ENCODE measurements at regions not wholly inside any gene's neighbourhood (a gene's known extent, or its start where the extent isn't known, plus 50 kb on each side); places are given as distances from the start of the nearest gene placed in this dataset.

GRCh38 chr12:93098077-93098476, 169.0 kb upstream of the EEA1 start:
- no peaks in the 10 kb centered on the region for H3K9me3 ChIP-seq (ENCODE audit: control insufficient read depth, low read length, poor library complexity, severe bottlenecking)
- Mint-ChIP-seq H3K27me3 (no peaks in the 10 kb centered on the region), H3K4me1 (peaks cover 8% of the 10 kb centered on the region), H3K36me3 (ENCODE audit: low read depth) (no peaks in the 10 kb centered on the region), H3K4me3 (no peak overlapping the region), H3K27ac (no peak overlapping the region)
- DNase-seq = peak; percentile 11 to 46 (median 14)
- ATAC-seq = peak; percentile 85

GRCh38 chr12:93099792-93100191, 170.7 kb upstream of the EEA1 start:
- H3K27ac Mint-ChIP-seq = no peak overlapping the region
- no peaks in the 10 kb centered on the region for H3K27me3 Mint-ChIP-seq
- DNase-seq (no peak), ATAC-seq (no peak)
- H3K4me3 Mint-ChIP-seq = no peak overlapping the region
- H3K4me1 Mint-ChIP-seq = peaks cover 8% of the 10 kb centered on the region
- no peaks in the 10 kb centered on the region for H3K9me3 ChIP-seq (ENCODE audit: control insufficient read depth, low read length, poor library complexity, severe bottlenecking)
- no peaks in the 10 kb centered on the region for H3K36me3 Mint-ChIP-seq (ENCODE audit: low read depth)

GRCh38 chr12:93100610-93101009, 171.5 kb upstream of the EEA1 start:
- peaks cover 6% of the 10 kb centered on the region for H3K4me1 Mint-ChIP-seq
- H3K27ac Mint-ChIP-seq = no peak overlapping the region
- H3K36me3 Mint-ChIP-seq (ENCODE audit: low read depth) = no peaks in the 10 kb centered on the region
- DNase-seq = no peak
- no peaks in the 10 kb centered on the region for H3K9me3 ChIP-seq (ENCODE audit: control insufficient read depth, low read length, poor library complexity, severe bottlenecking)
- H3K27me3 Mint-ChIP-seq = no peaks in the 10 kb centered on the region
- ATAC-seq = no peak
- no peak overlapping the region for H3K4me3 Mint-ChIP-seq

GRCh38 chr12:93101367-93101766, 172.3 kb upstream of the EEA1 start:
- H3K27ac Mint-ChIP-seq = no peak overlapping the region
- no peaks in the 10 kb centered on the region for H3K36me3 Mint-ChIP-seq (ENCODE audit: low read depth)
- H3K4me3 Mint-ChIP-seq = no peak overlapping the region
- DNase-seq (no peak), ATAC-seq (no peak)
- H3K27me3 Mint-ChIP-seq = no peaks in the 10 kb centered on the region
- H3K9me3 ChIP-seq (ENCODE audit: control insufficient read depth, low read length, poor library complexity, severe bottlenecking) = no peaks in the 10 kb centered on the region
- H3K4me1 Mint-ChIP-seq = peaks cover 6% of the 10 kb centered on the region

GRCh38 chr12:93102312-93102711, 173.2 kb upstream of the EEA1 start:
- Mint-ChIP-seq H3K27ac (no peak overlapping the region), H3K4me1 (peaks cover 6% of the 10 kb centered on the region), H3K4me3 (no peak overlapping the region), H3K36me3 (ENCODE audit: low read depth) (no peaks in the 10 kb centered on the region), H3K27me3 (no peaks in the 10 kb centered on the region)
- DNase-seq (no peak), ATAC-seq (no peak)
- H3K9me3 ChIP-seq (ENCODE audit: control insufficient read depth, low read length, poor library complexity, severe bottlenecking) = no peaks in the 10 kb centered on the region

GRCh38 chr12:93102744-93103143, 173.6 kb upstream of the EEA1 start:
- H3K9me3 ChIP-seq (ENCODE audit: control insufficient read depth, low read length, poor library complexity, severe bottlenecking) = no peaks in the 10 kb centered on the region
- ATAC-seq (no peak), DNase-seq (no peak)
- Mint-ChIP-seq H3K4me3 (no peak overlapping the region), H3K27me3 (peaks cover under 1% of the 10 kb centered on the region), H3K4me1 (peaks cover 6% of the 10 kb centered on the region), H3K36me3 (ENCODE audit: low read depth) (no peaks in the 10 kb centered on the region), H3K27ac (no peak overlapping the region)

GRCh38 chr12:93103154-93103553, 174.1 kb upstream of the EEA1 start:
- Mint-ChIP-seq H3K4me1 (peaks cover 5% of the 10 kb centered on the region), H3K36me3 (ENCODE audit: low read depth) (no peaks in the 10 kb centered on the region), H3K27ac (no peak overlapping the region)

GRCh38 chr12:93104535-93104934, 175.4 kb upstream of the EEA1 start:
- ATAC-seq = no peak
- Mint-ChIP-seq H3K27me3 (peaks cover 11% of the 10 kb centered on the region), H3K27ac (no peak overlapping the region), H3K4me3 (no peak overlapping the region), H3K36me3 (ENCODE audit: low read depth) (no peaks in the 10 kb centered on the region), H3K4me1 (peaks cover 2% of the 10 kb centered on the region)
- H3K9me3 ChIP-seq (ENCODE audit: control insufficient read depth, low read length, poor library complexity, severe bottlenecking) = no peaks in the 10 kb centered on the region
- DNase-seq = no peak

More at GRCh38 chr12:93103154-93103553, 174.1 kb upstream of the EEA1 start:
- DNase-seq (no peak), ATAC-seq (no peak)
- no peaks in the 10 kb centered on the region for H3K9me3 ChIP-seq (ENCODE audit: control insufficient read depth, low read length, poor library complexity, severe bottlenecking)
- Mint-ChIP-seq H3K4me3 (no peak overlapping the region), H3K27me3 (peaks cover 5% of the 10 kb centered on the region)

- H3K36me3 Mint-ChIP-seq (ENCODE audit: low read depth) = no peaks in the 10 kb centered on the region
- no peak overlapping the region for H3K4me3 Mint-ChIP-seq
- H3K27me3 Mint-ChIP-seq = peaks cover 15% of the 10 kb centered on the region
- no peaks in the 10 kb centered on the region for H3K9me3 ChIP-seq (ENCODE audit: control insufficient read depth, low read length, poor library complexity, severe bottlenecking)
- DNase-seq = no peak
- H3K27ac Mint-ChIP-seq = no peak overlapping the region
- peaks cover 2% of the 10 kb centered on the region for H3K4me1 Mint-ChIP-seq
- no peak for ATAC-seq
These were observed 177.8 kb upstream of the EEA1 start for GRCh38 chr12:93106910-93107309.

- peaks cover 15% of the 10 kb centered on the region for H3K27me3 Mint-ChIP-seq
- no peak for ATAC-seq
- no peaks in the 10 kb centered on the region for H3K36me3 Mint-ChIP-seq (ENCODE audit: low read depth)
- peaks cover 2% of the 10 kb centered on the region for H3K4me1 Mint-ChIP-seq
- no peaks in the 10 kb centered on the region for H3K9me3 ChIP-seq (ENCODE audit: control insufficient read depth, low read length, poor library complexity, severe bottlenecking)
- no peak for DNase-seq
- no peak overlapping the region for H3K4me3 Mint-ChIP-seq
- no peak overlapping the region for H3K27ac Mint-ChIP-seq
These were observed 178.6 kb upstream of the EEA1 start for GRCh38 chr12:93107514-93108312.

GRCh38 chr12:93108985-93109384, 179.9 kb upstream of the EEA1 start:
- Mint-ChIP-seq H3K36me3 (ENCODE audit: low read depth) (no peaks in the 10 kb centered on the region), H3K27me3 (peaks cover 15% of the 10 kb centered on the region), H3K27ac (no peak overlapping the region), H3K4me3 (no peak overlapping the region), H3K4me1 (peaks cover 2% of the 10 kb centered on the region)
- DNase-seq = no peak
- ATAC-seq = no peak
- H3K9me3 ChIP-seq (ENCODE audit: control insufficient read depth, low read length, poor library complexity, severe bottlenecking) = no peaks in the 10 kb centered on the region

GRCh38 chr12:93109551-93110203, 180.6 kb upstream of the EEA1 start:
- ATAC-seq = no peak
- H3K4me3 Mint-ChIP-seq = no peak overlapping the region

GRCh38 chr12:93111773-93112172, 182.7 kb upstream of the EEA1 start:
- Mint-ChIP-seq H3K27ac (no peak overlapping the region), H3K27me3 (peaks cover 20% of the 10 kb centered on the region), H3K4me3 (no peak overlapping the region), H3K36me3 (ENCODE audit: low read depth) (no peaks in the 10 kb centered on the region), H3K4me1 (peaks cover 2% of the 10 kb centered on the region)
- ATAC-seq (no peak), DNase-seq (no peak)
- no peaks in the 10 kb centered on the region for H3K9me3 ChIP-seq (ENCODE audit: control insufficient read depth, low read length, poor library complexity, severe bottlenecking)

More at GRCh38 chr12:93109551-93110203, 180.6 kb upstream of the EEA1 start:
- Mint-ChIP-seq H3K27ac (no peak overlapping the region), H3K27me3 (peaks cover 15% of the 10 kb centered on the region), H3K36me3 (ENCODE audit: low read depth) (no peaks in the 10 kb centered on the region), H3K4me1 (peaks cover 2% of the 10 kb centered on the region)
- H3K9me3 ChIP-seq (ENCODE audit: control insufficient read depth, low read length, poor library complexity, severe bottlenecking) = no peaks in the 10 kb centered on the region
- DNase-seq = no peak
